C4-2B (cell line): ENCODE measurements at regions not wholly inside any gene's neighbourhood (a gene's known extent, or its start where the extent isn't known, plus 50 kb on each side); places are given as distances from the start of the nearest gene placed in this dataset.

Experiments used
- ZFX ChIP-seq: fragments of 450-650 bp; IDR thresholded peaks from 2 replicates; pipeline ENCODE4 v1.6.1; 2017
- TF ChIP-seq, protein P1 (sequence below): fragments of 450-650 bp; conservative IDR thresholded peaks from 2 replicates; pipeline ENCODE4 v1.5.1; 2017; ENCODE audit warnings: mild to moderate bottlenecking

DNA sequence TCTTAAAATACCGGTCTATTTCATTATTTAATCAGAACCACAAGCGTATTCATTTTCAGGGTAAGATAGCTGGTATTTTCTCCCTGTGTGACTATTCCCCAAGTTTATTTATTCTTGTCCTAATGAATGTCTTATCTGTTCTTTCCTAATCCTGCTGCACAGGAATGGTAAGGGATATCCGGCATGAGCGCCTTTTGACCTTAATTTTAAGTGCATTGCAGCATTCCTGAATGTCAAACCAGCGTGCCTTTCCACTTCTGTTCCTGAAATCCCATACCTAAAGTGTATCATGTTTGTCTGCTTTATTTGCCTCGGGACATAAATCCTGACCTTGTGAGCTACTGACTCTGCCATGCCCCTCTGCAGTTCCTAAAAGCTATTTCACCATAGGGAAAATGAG is 1713.2 kb upstream of the FLRT2 start:
- TF ChIP-seq, protein P1, sequence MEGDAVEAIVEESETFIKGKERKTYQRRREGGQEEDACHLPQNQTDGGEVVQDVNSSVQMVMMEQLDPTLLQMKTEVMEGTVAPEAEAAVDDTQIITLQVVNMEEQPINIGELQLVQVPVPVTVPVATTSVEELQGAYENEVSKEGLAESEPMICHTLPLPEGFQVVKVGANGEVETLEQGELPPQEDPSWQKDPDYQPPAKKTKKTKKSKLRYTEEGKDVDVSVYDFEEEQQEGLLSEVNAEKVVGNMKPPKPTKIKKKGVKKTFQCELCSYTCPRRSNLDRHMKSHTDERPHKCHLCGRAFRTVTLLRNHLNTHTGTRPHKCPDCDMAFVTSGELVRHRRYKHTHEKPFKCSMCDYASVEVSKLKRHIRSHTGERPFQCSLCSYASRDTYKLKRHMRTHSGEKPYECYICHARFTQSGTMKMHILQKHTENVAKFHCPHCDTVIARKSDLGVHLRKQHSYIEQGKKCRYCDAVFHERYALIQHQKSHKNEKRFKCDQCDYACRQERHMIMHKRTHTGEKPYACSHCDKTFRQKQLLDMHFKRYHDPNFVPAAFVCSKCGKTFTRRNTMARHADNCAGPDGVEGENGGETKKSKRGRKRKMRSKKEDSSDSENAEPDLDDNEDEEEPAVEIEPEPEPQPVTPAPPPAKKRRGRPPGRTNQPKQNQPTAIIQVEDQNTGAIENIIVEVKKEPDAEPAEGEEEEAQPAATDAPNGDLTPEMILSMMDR: no peak
- no peak for TF ChIP-seq ZFX
